HG03457 (cell line): ENCODE measurements at regions not wholly inside any gene's neighbourhood (a gene's known extent, or its start where the extent isn't known, plus 50 kb on each side); places are given as distances from the start of the nearest gene placed in this dataset.
"Not testable (repeated sequence)": the region's sequence is repeated elsewhere in the genome, so short reads cannot be mapped to it uniquely, and the experiment has no call there.

Experiments
- ATAC-seq: cut with Tn5 transposase; IDR thresholded peaks from one replicate; pipeline ENCODE4 v1.9.1; 2021; ENCODE audit warnings: moderate number of reproducible peaks; ENCODE audit not compliant: unreplicated experiment

GRCh38 chr6:27679964-27680694, 207.2 kb upstream of the ZNF184 start:
- no peak for ATAC-seq

- ATAC-seq: no peak
Measured at GRCh38 chr6:27679308-27679963, 206.5 kb upstream of the ZNF184 start.

GRCh38 chr6:27678469-27678868, 205.6 kb upstream of the ZNF184 start:
- ATAC-seq: no peak

GRCh38 chr6:27674882-27675281, 202.0 kb upstream of the ZNF184 start:
- no peak for ATAC-seq

GRCh38 chr6:27672113-27672799, 199.4 kb upstream of the ZNF184 start:
- ATAC-seq: peak; percentile 42

GRCh38 chr6:27669624-27670301, 196.9 kb upstream of the ZNF184 start:
- no peak for ATAC-seq

- no peak for ATAC-seq
Measured at GRCh38 chr6:27669295-27669623, 196.4 kb upstream of the ZNF184 start.

GRCh38 chr6:27668442-27669294, 195.8 kb upstream of the ZNF184 start:
- no peak for ATAC-seq

GRCh38 chr6:27667657-27668441, 194.9 kb upstream of the ZNF184 start:
- ATAC-seq: no peak

GRCh38 chr6:27667016-27667656, 194.2 kb upstream of the ZNF184 start:
- no peak for ATAC-seq

GRCh38 chr6:27662769-27663168, 189.9 kb upstream of the ZNF184 start:
- ATAC-seq: no peak

GRCh38 chr6:27662212-27662611, 189.3 kb upstream of the ZNF184 start:
- ATAC-seq: not testable (repeated sequence)

GRCh38 chr6:27653143-27653825, 180.4 kb upstream of the ZNF184 start:
- ATAC-seq: not testable (repeated sequence)

- ATAC-seq: no peak
Measured at GRCh38 chr6:27651371-27651732, 178.4 kb upstream of the ZNF184 start.

- ATAC-seq: no peak
Measured at GRCh38 chr6:27650620-27651370, 177.9 kb upstream of the ZNF184 start.

GRCh38 chr6:27644528-27644927, 171.6 kb upstream of the ZNF184 start:
- no peak for ATAC-seq

GRCh38 chr6:27642744-27643456, 170.0 kb upstream of the ZNF184 start:
- no peak for ATAC-seq
